ENCODE measurements at regions not wholly inside any gene's neighbourhood (a gene's known extent, or its start where the extent isn't known, plus 50 kb on each side); places are given as distances from the start of the nearest gene placed in this dataset.

DNA sequence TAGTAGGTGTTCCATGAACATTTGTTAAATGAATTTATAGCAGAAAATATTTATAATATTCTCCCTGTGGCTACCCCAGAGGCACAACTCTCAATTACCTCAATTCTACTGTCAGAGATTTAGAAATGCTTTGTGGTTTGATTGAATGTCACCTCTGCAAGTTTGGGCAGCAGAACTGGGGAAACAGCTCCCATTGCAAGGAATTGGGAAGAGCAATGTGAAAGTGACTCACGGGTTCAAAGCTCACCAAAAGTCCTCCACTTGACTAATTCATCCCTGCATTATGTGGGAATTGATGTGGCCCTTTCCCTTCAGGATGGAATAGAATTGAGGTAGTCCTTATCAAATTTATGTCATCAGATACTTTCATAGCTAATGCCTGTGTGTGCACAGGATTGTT is 562.7 kb downstream of the MFSD1 start:
- no peaks in the 10 kb centered on the region for H3K36me3 Mint-ChIP-seq
- peaks cover 2% of the 10 kb centered on the region for H3K4me1 Mint-ChIP-seq
- H3K27ac Mint-ChIP-seq: no peak overlapping the region
- H3K27me3 Mint-ChIP-seq (ENCODE audit: insufficient read depth, low read depth): no peaks in the 10 kb centered on the region
- H3K27ac ChIP-seq: no peak overlapping the region
- H3K4me3 Mint-ChIP-seq: no peak overlapping the region
- TF ChIP-seq EZH2 (IDR thresholded peaks at IDR 0.05) (no peak), CTCF (IDR thresholded peaks at IDR 0.05) (no peak), EZH2phosphoT487 (IDR thresholded peaks at IDR 0.05) (no peak)
- no peak overlapping the region for H3K4me3 ChIP-seq
- H3K4me2 ChIP-seq: no peak overlapping the region
- no peaks in the 10 kb centered on the region for H3K27me3 ChIP-seq
- H3K9me3 Mint-ChIP-seq: no peaks in the 10 kb centered on the region
- no peaks in the 10 kb centered on the region for H3K4me1 ChIP-seq
- no peak overlapping the region for H3K9ac ChIP-seq
- no peaks in the 10 kb centered on the region for H3F3A ChIP-seq (ENCODE audit: low read depth)
- H3K79me2 ChIP-seq (ENCODE audit: low read depth): no peaks in the 10 kb centered on the region
- no peaks in the 10 kb centered on the region for H3K9me3 ChIP-seq (ENCODE audit: low read depth)
- no peak overlapping the region for H2AFZ ChIP-seq (replicated peaks)
- no peaks in the 10 kb centered on the region for H4K20me1 ChIP-seq (ENCODE audit: low read depth)
- H3K36me3 ChIP-seq: no peaks in the 10 kb centered on the region
- DNase-seq (ENCODE audit: low spot score): no peak

DNA sequence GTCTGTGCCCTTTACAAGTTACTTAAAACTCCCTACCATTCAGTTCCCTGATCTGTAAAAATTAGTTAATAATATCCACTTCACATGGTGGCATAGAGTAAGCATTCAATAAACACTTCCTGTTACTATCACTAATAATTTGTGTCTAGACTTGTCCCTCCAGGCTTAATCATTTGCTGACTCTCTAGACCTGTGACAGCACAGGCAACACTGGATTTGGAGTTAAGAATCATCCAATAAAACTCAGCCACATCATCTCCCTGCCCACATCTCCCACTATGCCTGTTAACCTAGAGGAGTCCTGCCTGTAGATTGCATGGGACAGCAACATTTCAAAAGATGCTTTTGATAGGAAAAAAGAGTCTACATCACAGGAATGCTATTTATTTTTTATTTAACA is 564.6 kb downstream of the MFSD1 start:
- H3K27me3 Mint-ChIP-seq (ENCODE audit: insufficient read depth, low read depth): no peaks in the 10 kb centered on the region
- Histone ChIP-seq H2AFZ (replicated peaks) (no peak overlapping the region), H3K9me3 (ENCODE audit: low read depth) (no peaks in the 10 kb centered on the region), H3K27me3 (no peaks in the 10 kb centered on the region), H4K20me1 (ENCODE audit: low read depth) (no peaks in the 10 kb centered on the region), H3K36me3 (no peaks in the 10 kb centered on the region), H3K4me3 (no peak overlapping the region), H3K27ac (no peak overlapping the region), H3K9ac (no peak overlapping the region), H3K4me1 (no peaks in the 10 kb centered on the region), H3K79me2 (ENCODE audit: low read depth) (no peaks in the 10 kb centered on the region), H3F3A (ENCODE audit: low read depth) (no peaks in the 10 kb centered on the region), H3K4me2 (no peak overlapping the region)
- DNase-seq (ENCODE audit: low spot score): no peak
- TF ChIP-seq EZH2 (IDR thresholded peaks at IDR 0.05): no peak
- TF ChIP-seq EZH2phosphoT487 (IDR thresholded peaks at IDR 0.05): no peak
- no peak for TF ChIP-seq CTCF (IDR thresholded peaks at IDR 0.05)
- H3K9me3 Mint-ChIP-seq: no peaks in the 10 kb centered on the region
- H3K36me3 Mint-ChIP-seq: no peaks in the 10 kb centered on the region
- H3K27ac Mint-ChIP-seq: no peak overlapping the region
- peaks cover 2% of the 10 kb centered on the region for H3K4me1 Mint-ChIP-seq
- no peak overlapping the region for H3K4me3 Mint-ChIP-seq

DNA sequence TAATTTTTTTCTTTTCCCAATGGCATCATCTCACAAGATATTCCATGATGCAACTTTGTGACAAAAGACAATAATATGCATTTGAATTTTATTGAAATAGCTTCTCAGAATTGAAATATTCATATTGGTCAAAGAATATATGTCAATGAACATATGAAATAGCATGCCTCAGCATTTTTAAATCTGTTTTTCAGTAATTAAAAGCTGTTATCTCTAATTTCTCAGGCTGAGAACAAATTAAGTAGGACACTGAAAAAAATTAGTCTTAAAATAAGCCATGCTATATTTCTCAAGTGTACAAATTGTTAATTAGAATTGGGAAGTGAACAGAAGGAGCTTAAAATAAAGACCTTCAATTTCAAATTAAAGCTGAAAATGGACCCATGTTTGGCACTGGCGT is 570.1 kb downstream of the MFSD1 start:
- no peak overlapping the region for H3K4me2 ChIP-seq
- no peak overlapping the region for H2AFZ ChIP-seq (replicated peaks)
- H3K79me2 ChIP-seq (ENCODE audit: low read depth): no peaks in the 10 kb centered on the region
- H3F3A ChIP-seq (ENCODE audit: low read depth): no peaks in the 10 kb centered on the region
- no peaks in the 10 kb centered on the region for H3K9me3 Mint-ChIP-seq
- TF ChIP-seq EZH2 (IDR thresholded peaks at IDR 0.05) (no peak), CTCF (IDR thresholded peaks at IDR 0.05) (no peak), EZH2phosphoT487 (IDR thresholded peaks at IDR 0.05) (no peak)
- no peaks in the 10 kb centered on the region for H3K9me3 ChIP-seq (ENCODE audit: low read depth)
- H3K36me3 ChIP-seq: no peaks in the 10 kb centered on the region
- no peak overlapping the region for H3K4me3 ChIP-seq
- no peak overlapping the region for H3K27ac Mint-ChIP-seq
- no peaks in the 10 kb centered on the region for H3K4me1 Mint-ChIP-seq
- H4K20me1 ChIP-seq (ENCODE audit: low read depth): no peaks in the 10 kb centered on the region
- H3K27me3 ChIP-seq: no peaks in the 10 kb centered on the region
- no peak overlapping the region for H3K9ac ChIP-seq
- DNase-seq (ENCODE audit: low spot score): no peak
- H3K4me3 Mint-ChIP-seq: no peak overlapping the region
- no peaks in the 10 kb centered on the region for H3K4me1 ChIP-seq
- no peaks in the 10 kb centered on the region for H3K36me3 Mint-ChIP-seq
- no peaks in the 10 kb centered on the region for H3K27me3 Mint-ChIP-seq (ENCODE audit: insufficient read depth, low read depth)
- H3K27ac ChIP-seq: no peak overlapping the region
